GM03348 (cell line): ENCODE measurements at regions not wholly inside any gene's neighbourhood (a gene's known extent, or its start where the extent isn't known, plus 50 kb on each side); places are given as distances from the start of the nearest gene placed in this dataset.

Experiments
- DNase-seq: peaks from one replicate; pipeline ENCODE4 v3.0.0; 2012; ENCODE audit warnings: low spot score

DNA sequence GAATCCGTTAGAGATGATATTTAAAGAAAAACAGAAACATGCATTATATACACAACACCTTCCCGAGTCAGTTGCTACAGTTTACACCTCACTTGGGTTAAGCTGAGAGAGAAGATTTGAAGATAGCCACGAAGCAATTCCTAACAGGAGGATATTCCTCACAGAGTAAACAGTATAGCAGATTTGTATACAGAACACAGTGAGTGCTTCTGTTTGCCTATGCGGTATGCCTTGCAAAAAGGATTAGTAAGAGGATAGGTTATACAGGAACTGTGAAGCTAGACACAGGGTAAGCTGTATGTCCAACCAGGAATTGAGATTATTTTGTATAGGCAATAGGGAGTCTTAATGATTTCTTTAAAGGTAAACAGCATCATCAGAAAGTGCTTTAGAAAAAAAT lies 471.8 kb downstream of the LIG4 start:
- no peak for DNase-seq

DNA sequence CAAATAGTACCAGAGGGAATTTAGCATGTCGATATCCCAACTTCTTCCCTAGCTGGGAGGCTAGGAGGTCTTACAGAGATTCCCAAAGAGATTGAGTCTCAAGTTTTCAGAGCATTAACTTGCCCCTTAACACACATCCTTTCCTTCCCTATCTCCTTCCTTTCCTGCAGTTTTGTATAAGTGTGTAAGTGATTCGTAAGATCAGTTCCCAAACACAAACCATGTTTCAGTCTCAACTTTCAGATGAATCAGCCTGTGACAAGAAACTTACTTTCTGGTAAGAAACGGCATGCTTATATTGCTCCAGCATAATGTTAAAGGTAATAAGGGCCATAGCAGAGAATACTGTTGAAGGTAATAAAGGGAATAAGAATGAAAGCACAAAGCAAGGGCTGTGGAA lies 472.2 kb downstream of the LIG4 start:
- DNase-seq = no peak

DNA sequence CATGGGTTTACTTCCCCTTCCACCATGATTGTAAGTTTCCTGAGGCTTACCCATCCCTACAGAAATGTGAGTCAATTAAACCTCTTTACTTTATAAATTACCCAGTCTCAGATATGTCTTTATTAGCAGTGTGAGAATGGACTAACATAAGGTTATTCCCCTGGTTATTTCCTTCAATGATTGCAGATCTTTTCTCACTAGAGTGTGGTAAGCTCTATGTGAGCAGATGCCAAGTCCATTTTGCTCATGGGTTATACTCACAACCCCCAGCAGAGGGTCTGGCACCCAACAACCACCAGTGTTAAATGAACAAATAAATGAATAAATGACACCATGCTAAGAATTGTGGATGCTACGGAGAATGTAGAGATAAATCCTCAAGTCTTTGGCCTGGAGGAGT lies 472.8 kb downstream of the LIG4 start:
- DNase-seq = no peak

DNA sequence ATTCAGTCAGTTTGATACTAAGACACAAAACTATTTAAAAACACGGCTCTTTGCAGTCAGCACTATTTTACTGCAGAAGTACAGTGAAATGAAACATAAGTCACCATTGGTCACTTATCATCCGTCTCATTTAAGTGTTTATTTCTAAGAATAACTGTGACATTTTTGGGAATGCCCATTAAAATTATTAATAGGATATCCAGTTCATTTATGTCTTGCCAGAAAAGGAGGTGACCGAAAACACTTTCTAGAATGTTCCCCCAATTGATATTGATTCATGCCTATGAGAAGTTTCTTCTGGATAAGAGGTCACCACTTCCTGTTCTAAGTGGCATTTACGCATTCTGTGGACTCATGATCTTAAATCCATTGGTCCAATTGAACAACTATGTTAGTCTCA lies 477.3 kb downstream of the LIG4 start:
- DNase-seq = no peak

DNA sequence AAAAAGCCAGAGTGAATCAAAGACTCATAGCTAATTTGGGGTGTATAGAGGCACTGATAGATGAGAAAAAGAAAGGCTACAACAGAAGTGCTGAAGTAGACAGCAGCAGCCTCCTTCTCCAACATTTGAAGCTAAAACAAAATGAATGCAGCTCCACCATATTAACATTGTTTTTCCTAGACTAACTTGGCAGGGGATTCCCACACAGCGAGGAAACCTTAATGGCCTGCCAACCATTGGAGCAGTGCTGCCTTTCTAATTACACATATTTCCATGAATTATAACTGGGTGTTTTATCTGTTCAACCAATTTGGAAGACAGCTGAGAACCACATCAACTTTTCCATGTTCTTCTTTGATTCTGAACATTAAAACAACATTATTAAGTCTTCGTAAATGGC lies 478.6 kb downstream of the LIG4 start:
- no peak for DNase-seq

DNA sequence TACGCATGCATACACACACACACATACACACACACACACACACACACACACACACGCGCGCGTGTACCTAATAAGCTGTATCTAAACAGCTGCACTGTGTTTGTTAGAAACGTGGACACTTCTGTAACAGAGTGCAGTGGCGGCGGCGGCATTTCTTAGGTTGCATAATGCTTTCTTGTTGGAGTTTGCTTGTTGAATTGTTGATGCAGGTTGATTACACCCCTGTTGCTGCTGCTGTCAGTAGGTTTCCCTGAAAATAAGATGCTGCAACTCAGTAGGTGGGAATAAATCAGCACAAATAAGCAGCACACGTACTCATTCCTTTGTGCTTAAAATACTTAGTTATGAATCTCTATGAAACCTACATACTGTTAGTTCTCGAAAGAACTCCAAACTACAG lies 479.2 kb downstream of the LIG4 start:
- no peak for DNase-seq

DNA sequence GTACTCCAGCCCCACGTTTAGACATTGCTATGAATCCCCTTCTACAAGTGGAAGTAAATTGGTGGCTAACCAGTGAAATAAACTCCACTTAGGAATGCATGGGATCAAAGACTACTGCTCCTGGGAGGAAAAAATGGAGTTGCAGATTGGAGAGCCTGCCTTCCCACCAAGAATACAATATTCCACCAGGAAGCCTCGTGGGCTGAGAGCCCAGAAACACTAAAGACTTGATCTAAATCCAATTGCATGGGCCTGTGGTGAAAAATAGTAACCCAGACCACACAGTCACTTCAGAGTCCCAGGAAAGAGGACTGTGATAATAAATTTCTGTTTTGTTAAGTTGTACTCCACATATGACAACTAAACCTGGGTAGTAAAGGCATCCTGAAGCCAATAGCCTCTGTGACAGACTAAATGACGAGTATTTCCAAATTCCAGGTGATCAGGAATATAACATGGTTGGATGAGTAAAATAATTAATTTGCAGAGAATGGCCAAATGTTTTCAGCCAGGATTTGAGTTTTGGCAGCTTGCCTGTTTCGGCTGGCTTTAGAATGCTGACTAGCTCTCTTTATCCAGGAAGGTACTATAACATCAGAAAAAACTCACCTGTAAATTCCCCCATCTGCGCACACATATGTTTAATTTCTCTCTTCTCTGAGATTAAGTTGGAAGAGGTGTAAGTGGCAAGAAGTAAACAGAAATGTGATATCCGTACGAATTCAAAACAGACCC lies 480.3 kb downstream of the LIG4 start:
- no peak for DNase-seq

DNA sequence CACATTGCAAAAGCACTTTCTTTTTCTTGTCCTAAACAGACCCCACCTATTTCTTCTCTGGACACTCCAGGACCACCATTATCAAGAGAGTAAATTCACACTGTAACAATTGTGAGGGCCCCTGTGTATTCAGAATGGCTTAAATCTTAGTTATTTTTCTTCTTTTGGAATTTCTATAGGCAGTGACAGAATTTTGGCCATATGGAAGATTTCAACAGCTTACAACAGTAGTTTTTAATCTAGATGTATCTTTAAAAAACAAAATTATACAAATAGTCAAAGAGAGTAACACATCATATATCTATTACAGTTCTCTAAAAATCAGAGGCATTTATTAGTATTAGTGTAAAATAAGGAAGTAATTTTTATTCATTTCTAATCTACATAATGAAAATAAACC lies 482.1 kb downstream of the LIG4 start:
- no peak for DNase-seq

DNA sequence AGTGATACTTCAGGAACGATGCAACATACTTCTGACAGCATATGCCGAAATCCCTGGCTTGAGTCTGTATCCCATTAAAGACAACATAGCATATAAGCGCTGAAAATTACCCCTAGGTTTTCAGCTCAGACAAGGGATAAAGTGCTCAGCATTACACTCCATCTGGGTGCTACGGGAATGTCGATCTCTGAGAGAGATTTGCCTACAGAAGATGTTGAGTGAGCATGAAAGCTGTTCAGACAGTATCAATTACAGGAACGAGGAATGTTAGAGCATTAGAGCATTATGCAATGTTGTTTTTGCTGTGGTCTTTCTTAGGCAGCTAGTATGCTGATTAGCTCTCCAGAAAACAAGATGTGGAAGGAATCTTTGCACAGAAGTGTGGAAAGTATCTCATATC lies 484.5 kb downstream of the LIG4 start:
- DNase-seq = no peak

DNA sequence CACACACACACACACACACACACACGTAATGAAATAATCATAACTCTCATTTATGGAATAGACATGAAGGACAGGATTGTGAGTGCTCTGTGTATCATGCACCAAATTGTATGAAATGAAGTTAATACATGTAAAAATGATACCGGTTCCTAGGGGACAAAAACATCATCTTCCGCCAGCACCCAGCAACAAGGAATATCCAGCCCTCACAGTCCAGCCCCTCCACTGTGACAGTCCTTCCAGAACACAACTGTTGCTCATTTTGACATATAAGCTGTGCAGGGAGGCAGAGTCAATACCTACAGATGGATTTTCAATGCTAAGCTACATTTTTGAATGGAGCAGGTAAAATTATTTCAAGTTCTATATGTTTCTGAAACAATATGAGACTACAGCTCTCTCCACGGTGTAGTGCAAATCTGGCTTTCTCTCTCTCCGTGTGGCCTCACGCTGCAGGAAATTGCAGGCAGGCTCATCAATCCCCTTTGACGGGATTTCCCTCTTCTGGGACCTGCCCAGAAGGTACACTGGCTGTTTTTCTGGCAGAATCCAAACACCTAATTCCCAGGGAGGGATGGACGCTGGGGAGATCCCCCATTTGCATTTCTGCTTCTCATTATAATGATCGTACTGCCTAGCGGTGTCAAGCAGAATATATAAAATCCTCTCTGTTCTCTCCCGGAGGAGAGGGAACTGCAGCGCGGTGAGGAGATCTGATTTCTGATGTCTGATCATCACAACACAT lies 494.0 kb downstream of the LIG4 start:
- no peak for DNase-seq

DNA sequence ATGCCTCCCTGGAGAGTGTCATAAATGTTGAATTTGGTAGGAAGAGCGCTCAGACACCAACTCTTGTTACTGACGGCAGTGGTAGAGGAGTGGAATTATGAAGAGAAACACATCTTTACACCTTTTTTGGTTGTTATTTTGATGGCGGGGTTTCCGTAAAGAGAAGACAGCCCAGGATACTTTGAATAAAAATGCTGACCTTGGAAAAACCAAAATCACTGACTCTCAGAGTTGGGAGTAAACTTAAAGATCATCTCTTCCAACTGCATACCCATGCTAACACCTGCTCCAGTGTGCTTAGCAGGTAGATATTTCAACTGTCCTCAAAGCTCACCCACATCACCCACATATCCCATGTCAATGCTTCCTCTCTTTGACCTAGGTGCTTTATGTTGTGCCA lies 498.6 kb downstream of the LIG4 start:
- no peak for DNase-seq

DNA sequence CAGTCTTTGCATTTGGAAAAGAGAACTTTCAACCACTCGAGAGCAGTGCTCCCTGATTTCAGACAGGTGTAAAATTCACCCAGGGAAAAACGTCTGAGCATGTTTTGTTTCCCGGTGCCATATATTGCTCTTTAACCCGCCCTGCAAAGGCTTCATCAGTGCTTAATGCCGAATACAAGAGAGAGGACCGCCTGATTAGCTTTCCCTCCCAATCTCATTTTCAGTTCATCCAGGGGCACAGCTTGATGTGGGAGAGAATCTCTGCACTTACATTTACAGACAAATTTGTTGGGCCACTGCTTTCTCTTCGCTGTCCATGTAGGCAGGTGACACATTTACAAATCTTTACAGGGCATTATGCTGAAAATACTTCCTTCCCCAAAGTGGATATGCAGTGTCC lies 499.1 kb downstream of the LIG4 start:
- DNase-seq = no peak

DNA sequence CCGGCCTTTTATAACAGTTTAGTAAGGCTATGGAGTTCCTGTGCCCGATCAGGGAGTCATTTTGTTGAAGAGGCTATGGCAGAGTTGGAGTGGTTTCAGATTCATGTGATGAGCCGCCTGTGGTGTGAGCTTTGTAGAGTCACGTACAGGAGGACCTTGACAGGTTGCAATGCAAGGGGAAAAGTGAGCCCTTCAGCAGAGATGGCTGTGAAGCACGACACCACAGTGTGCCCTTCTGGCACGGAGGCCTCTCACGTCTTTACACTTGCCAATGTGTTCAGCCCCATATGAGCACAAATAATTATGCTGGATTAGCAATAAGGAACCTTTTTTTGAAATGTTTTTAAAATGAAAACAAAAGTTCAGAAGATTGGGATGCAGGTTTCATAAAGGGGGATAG lies 499.8 kb downstream of the LIG4 start:
- no peak for DNase-seq

DNA sequence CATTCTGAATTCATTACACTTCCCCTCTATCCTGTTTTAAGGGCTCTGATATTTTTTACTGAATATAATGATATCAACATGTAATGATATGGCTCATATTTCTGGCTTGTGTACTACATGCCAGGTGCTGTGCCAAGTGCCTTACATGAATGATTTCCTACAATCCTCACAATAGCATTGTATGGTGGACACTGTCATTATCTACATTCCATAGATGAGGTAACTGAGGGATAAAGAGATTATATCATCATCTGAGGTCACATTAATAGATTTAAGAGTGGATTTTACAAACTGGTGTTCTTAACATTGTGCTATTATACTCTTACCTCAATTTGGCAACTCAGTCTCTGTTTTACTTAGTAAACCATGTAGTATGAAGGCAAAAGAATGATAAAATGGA lies 502.0 kb downstream of the LIG4 start:
- no peak for DNase-seq

DNA sequence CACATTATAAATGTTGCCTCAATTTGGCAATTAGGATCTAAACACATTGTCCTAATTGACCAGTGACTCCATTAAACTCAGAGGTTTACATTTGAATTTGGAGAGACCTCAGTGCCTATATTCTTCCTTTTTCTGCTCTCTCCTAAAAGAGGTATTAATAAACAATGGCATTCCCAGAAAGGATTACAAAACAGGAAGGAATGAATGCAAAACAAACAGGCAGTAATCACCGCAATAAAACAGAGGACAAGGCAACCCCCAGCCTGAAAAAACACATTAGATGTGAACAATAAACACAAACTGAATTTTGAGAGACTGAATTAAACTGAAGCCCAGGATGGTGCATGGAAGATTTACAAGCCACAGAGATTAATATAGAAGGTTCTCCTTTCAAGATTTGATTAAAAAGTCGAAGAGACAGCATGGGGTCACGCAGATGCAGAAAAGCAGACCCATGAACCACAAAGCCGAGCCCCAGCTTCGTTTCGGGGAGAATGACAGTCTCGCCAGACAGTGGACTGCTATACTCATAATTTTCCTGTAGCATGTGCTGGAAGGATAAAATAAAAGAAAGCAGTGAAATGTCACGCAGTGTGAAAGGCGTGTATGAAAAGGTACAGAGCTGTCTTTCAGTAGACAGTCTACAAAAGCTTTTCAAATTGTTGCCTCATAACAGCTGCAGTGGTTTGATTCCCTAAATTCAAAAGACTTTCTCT lies 503.0 kb downstream of the LIG4 start:
- DNase-seq = no peak

DNA sequence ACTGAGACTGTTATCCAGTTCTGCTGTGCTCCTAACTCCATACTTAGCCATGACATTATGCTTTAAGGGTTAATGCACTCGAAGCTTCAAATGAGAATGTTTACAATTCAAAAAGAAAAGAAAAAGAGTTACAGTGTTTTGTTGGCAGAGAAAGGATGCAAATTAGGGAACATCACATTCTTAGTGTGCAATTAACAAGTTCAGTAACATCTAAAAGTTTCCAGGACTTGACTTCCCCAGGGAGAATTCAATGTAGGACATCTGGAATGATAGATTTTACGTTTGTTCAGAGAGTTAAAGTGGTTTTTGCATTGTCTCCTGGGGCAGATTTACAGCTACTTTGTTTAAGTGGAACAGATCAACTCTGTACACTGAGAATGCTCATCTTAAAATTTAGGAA lies 525.2 kb downstream of the LIG4 start:
- no peak for DNase-seq

DNA sequence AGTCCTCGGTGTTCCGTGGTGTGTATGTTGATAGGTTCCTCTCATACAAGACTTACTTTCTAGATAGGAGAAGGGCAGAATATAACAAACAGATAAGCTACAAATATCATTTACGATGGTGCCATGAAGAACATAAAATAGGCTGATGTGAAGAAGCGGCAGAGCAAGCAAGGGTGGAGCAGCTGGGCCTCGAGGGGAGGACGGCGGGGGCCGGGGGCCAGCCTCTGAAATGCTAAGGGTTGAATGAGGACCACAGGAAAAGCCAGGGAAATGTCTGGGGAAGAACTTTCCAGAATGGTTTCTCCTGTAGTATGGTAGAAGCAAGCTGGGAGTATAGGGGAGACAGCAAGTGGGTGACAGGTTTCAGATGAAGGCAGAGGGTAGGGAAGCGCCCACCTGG lies 529.5 kb downstream of the LIG4 start:
- no peak for DNase-seq

DNA sequence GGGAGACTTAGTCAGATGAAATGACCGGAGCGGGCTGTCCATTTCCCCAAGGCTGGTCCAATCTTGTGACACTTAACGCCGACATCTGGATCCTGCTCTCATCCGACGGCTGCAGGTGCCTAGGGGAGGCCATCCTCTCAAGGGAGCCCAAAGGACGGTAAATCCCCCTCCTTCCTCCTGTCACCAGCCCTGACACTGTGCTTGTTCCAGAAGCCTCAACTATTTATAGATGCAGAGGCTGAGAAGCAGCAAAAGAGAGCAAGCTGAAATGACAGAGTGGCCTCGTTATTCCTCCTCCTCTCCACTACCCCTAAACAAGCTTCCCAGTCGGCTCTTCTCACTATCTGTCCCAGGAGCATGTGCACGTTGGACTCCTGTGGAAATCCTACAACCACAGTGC lies 533.7 kb downstream of the LIG4 start:
- no peak for DNase-seq

DNA sequence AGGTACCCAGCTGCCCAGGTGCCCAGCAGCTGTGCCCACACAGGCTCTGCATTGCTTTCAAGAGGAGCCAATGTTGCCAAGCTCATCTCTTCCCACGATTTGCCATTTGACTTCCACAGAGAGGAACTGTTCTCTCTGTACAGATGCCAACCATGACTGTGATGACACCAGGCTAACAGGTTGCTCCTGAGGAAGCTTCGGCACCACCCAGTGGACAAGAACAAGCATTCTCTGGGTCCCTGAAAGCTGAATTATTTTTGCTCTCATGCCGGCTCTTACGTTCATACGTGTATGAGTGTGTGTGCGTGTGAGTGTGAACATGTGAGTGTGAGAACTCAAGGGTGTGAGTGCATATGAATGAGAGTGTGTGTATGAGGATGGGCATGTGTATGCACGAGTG lies 535.2 kb downstream of the LIG4 start:
- DNase-seq = no peak

DNA sequence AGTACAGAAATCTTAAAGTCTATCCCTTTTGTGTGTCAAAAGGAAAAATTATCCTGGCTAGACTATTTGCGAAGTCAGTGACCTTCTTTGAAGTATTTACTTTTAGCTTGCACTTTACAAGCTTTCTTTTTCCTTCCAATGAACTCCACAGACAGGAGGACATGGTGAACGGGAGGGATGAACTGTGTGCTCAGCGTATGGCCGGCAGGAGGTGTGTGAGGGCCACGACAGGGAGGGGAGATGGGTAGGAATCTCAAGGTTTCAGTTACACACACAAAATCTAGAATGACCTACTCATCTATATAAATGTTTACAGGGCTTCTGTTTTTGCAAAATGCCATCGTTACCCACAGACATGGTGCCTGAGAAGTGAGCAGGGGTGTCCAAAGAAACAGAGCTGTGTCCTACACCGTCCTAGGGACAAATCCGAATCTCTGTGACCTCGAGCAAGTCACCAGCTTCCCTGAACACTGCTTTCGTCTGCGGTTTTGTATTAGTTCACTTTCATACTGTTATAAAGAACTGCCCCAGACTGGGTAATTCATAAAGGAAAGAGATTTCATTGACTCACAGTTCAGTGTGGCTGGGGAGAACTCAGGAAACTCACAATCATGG lies 537.2 kb downstream of the LIG4 start:
- no peak for DNase-seq

DNA sequence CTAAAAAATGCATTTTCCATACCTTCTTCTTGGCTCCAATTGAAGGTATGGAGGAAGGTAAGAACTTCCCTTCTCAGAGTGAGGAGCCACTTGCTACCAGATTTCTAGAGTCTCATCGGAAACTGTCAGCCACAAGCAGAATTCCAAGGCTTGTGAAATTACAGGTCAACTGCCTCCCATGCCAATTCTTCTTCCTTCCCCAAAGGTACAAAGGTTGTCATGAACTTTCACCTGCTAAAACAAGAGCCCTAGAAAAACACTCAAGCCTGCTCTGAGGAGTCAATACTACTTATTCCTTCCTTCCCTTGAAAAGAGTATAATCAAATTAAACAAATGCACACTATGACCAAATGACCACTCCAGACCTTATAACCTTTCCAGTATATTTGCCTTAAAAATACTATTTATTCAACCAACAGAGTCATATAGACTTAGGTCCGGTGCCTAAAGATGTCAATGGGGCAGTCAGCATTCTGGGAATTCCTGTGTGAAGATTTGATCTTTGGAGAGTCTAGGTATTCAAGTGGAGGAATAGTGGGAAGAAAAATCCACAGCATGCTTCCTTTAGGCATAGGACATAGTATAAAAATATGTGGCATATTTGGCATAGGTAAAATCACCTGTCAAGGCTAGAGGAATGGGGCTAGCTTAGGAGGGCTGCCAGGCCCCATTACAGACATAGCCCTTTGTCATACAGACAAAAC lies 539.3 kb downstream of the LIG4 start:
- no peak for DNase-seq

DNA sequence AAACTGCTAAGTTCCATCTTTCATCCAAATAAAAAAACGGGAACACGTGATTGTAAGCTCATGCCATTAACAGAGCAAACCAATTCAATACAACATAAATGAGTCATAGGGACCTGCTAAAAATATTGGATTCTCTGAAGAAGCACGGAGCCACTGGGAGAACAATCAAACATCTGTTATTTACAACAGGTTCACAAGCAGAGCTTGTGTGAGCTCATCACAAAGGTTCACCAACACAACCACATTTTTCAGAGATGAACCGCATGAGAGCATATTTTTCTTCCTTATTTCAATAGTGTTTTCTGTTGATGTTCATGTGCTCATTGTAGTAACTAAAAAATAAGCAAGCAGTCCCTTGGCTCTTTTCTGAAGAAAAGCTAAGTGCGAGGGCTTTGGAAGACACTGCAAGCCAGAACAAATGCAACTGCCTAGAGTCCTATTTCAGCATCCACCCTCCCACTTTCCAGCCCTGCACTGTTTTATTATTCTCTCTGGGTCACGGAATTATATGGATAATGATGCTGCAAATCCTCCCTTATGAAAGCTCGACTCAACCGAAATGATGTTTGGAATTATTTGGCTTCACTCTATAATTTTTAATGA lies 545.8 kb downstream of the LIG4 start:
- DNase-seq = no peak
